GM23248 (cell line): ENCODE measurements at regions not wholly inside any gene's neighbourhood (a gene's known extent, or its start where the extent isn't known, plus 50 kb on each side); places are given as distances from the start of the nearest gene placed in this dataset.

Experiments used
- DNase-seq: peaks from one replicate; pipeline ENCODE4 v3.0.0-alpha.2; 2015
- H2AFZ ChIP-seq: fragments of 200-600 bp; sonication (generic); 2 replicates; pipeline ENCODE4 v1.6.1; 2016; ENCODE audit warnings: antibody characterized with exemption
- H3F3A ChIP-seq: fragments of 200-600 bp; sonication (generic); 2 replicates; pipeline ENCODE4 v1.6.1; 2016; ENCODE audit warnings: mild to moderate bottlenecking, antibody characterized with exemption, mixed run types; ENCODE audit not compliant: insufficient read depth
- H3K27ac ChIP-seq: fragments of 200-600 bp; sonication (generic); 2 replicates; pipeline ENCODE4 v1.5.1; 2016; ENCODE audit warnings: mild to moderate bottlenecking
- H3K27me3 ChIP-seq: fragments of 200-600 bp; sonication (generic); replicated peaks from 2 replicates; pipeline ENCODE4 v1.6.1; 2016; ENCODE audit warnings: mild to moderate bottlenecking; ENCODE audit not compliant: insufficient read depth
- H3K36me3 ChIP-seq: fragments of 200-600 bp; sonication (generic); 2 replicates; pipeline ENCODE4 v1.6.1; 2016; ENCODE audit warnings: low read depth, mild to moderate bottlenecking
- H3K4me1 ChIP-seq: fragments of 200-600 bp; sonication (generic); 2 replicates; pipeline ENCODE4 v1.6.1; 2016; ENCODE audit warnings: mild to moderate bottlenecking; ENCODE audit not compliant: insufficient read depth
- H3K4me2 ChIP-seq: fragments of 200-600 bp; sonication (generic); one replicate; pipeline ENCODE4 v1.6.1; 2016; ENCODE audit warnings: mild to moderate bottlenecking; ENCODE audit not compliant: unreplicated experiment
- H3K4me3 ChIP-seq: fragments of 200-600 bp; sonication (generic); 2 replicates; pipeline ENCODE4 v1.5.1; 2016; ENCODE audit warnings: mild to moderate bottlenecking
- H3K79me2 ChIP-seq: fragments of 200-600 bp; sonication (generic); 2 replicates; pipeline ENCODE4 v1.6.1; 2016; ENCODE audit warnings: mild to moderate bottlenecking; ENCODE audit not compliant: insufficient read depth
- H3K9ac ChIP-seq: fragments of 200-600 bp; sonication (generic); 2 replicates; pipeline ENCODE4 v1.6.1; 2016; ENCODE audit warnings: mild to moderate bottlenecking
- H3K9me2 ChIP-seq: fragments of 200-600 bp; sonication (generic); 2 replicates; pipeline ENCODE4 v1.6.1; 2016; ENCODE audit warnings: mixed run types, mild to moderate bottlenecking, moderate library complexity; ENCODE audit not compliant: insufficient read depth
- H3K9me3 ChIP-seq: fragments of 200-600 bp; sonication (generic); one replicate; pipeline ENCODE4 v1.6.1; 2017; ENCODE audit warnings: low read depth
- H4K20me1 ChIP-seq: fragments of 200-600 bp; sonication (generic); 2 replicates; pipeline ENCODE4 v1.6.0; 2016; ENCODE audit not compliant: insufficient read depth
- EZH2 ChIP-seq: fragments of 200-600 bp; sonication (generic); IDR thresholded peaks from 2 replicates; pipeline ENCODE4 v1.6.1; 2018; ENCODE audit warnings: antibody characterized with exemption, mild to moderate bottlenecking; ENCODE audit not compliant: insufficient read depth, poor library complexity, severe bottlenecking
- EZH2phosphoT487 ChIP-seq: fragments of 200-600 bp; sonication (generic); IDR thresholded peaks from 2 replicates; pipeline ENCODE4 v1.6.1; 2018; ENCODE audit warnings: antibody characterized with exemption, moderate library complexity, mild to moderate bottlenecking, low read depth; ENCODE audit not compliant: insufficient read depth
- WGBS, 2 experiments: methylation state at CpG; one replicate each; pipeline ENCODE4 v1.1.6; 2015 to 2017; ENCODE audit warnings: low lambda C conversion rate in 2 of 2, low coverage in 1 of 2; ENCODE audit errors: missing lambda C conversion rate in 2 of 2; 5-methylcytosine and 5-hydroxymethylcytosine counted together
- in situ Hi-C: fragments of 300-500 bp; cut with MboI; formaldehyde crosslinking; loops from 2 replicates; pipeline ENCODE4 v1.15.0; 2020

DNA sequence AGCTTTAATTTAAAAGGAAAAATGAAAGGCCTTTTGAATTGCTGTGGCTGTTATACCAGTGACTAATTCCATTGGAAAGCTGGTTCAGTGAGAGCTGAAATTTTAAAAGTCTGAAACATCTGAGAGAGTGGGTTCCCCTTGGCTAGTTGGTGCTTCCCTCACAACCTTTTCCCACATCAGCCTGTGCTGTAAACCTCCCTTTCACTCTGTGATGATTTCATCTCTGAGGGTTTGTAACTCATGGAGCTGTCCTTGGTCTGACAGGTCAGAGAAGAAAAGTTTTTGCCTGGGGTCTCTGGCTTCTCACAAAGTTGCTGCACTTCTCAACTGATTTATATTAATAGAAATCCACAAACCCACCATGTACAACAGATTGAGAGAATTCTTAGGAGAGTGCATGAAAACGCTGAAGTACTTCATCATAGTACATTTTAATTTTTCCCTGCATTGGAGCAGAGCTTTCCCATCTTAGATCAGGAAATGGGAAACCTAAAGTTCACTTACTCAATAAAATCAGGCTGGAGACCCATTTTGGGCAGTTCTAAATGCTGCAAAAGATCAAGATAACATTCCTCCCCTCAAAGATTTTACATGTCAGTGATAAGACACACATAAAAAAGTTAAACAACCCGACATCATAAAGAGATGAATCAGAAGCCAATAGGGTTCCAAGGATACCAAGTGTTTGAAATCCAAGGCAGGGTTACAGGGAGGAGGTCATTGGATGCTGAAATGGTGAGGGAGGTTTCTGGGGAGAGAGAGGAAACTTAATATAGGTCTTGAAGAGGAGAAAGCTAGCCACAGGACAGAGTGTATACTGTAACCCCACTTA is 157.0 kb upstream of the MKLN1 start:
- peaks cover 14% of the 10 kb centered on the region; the same call in 1 of the 2 replicates for H3F3A ChIP-seq
- no peaks in the 10 kb centered on the region for H3K36me3 ChIP-seq
- no peak overlapping the region for H3K9ac ChIP-seq
- TF ChIP-seq EZH2, result no peak
- TF ChIP-seq EZH2phosphoT487, result no peak
- peaks cover 4% of the 10 kb centered on the region; the same call in 1 of the 2 replicates for H3K9me2 ChIP-seq
- H3K4me3 ChIP-seq, result no peak overlapping the region
- H3K4me1 ChIP-seq, result peaks cover 9% of the 10 kb centered on the region; the same call in 1 of the 2 replicates
- no peak overlapping the region for H3K27ac ChIP-seq
- H3K27me3 ChIP-seq, result no peaks in the 10 kb centered on the region
- H3K79me2 ChIP-seq, result no peaks in the 10 kb centered on the region
- peak; percentile 71 for DNase-seq
- no peak overlapping the region for H2AFZ ChIP-seq
- no peak overlapping the region for H3K4me2 ChIP-seq
- H4K20me1 ChIP-seq, result no peaks in the 10 kb centered on the region
- in situ Hi-C loops, result no loop called here
- H3K9me3 ChIP-seq, result no peaks in the 10 kb centered on the region
- 94 to 98% methylated on average over 2 of the region's 2 CpGs for WGBS, 2 experiments

DNA sequence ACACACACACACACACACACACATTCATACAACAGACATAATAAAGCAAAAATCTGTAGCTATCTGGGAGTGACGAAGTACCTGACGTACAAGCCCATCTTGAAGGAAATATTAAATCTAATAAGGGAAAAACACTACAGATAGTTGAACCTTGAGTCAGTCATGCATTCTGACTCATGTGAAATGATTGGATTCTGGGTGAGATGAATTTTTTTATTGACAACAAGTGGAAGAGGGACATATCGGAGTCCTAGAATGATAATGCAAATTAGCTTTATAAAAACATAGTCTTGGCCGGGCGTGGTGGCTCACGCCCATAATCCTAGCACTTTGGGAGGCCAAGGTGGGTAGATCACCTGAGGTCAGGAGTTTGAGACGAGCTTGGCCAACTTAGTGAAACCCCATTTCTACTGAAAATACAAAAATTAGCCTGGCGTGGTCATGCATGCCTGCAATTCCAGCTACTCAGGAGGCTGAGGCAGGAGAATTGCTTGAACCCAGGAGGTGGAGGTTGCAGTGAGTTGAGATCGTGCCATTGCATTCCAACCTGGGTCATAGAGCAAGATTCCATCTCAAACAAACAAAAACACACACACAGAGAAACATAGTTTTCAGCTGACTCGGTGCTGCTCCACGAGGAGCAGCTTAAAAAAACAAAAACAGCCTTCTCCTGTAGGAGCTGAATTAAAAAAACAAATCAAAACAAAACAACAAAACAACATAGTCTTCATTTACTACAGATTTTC is 154.4 kb upstream of the MKLN1 start:
- no peaks in the 10 kb centered on the region for H3K9me3 ChIP-seq

GRCh38 chr7:131174391-131174790 is 153.3 kb upstream of the MKLN1 start:
- H3K4me3 ChIP-seq, result no peak overlapping the region
- no peak overlapping the region for H3K9ac ChIP-seq
- no peaks in the 10 kb centered on the region for H3K79me2 ChIP-seq
- TF ChIP-seq EZH2phosphoT487 (no peak), EZH2 (no peak)
- DNase-seq, result no peak
- peaks cover 9% of the 10 kb centered on the region; the same call in 1 of the 2 replicates for H3K4me1 ChIP-seq
- in situ Hi-C loops, result no loop called here
- H3K36me3 ChIP-seq, result no peaks in the 10 kb centered on the region
- no peak overlapping the region for H3K27ac ChIP-seq
- H3K9me3 ChIP-seq, result no peaks in the 10 kb centered on the region
- H3K27me3 ChIP-seq, result no peaks in the 10 kb centered on the region
- H2AFZ ChIP-seq, result no peak overlapping the region
- peaks cover 14% of the 10 kb centered on the region; the same call in 1 of the 2 replicates for H3F3A ChIP-seq
- 78 to 79% methylated on average over 5 of the region's 5 CpGs for WGBS, 2 experiments
- peaks cover 4% of the 10 kb centered on the region; the same call in 1 of the 2 replicates for H3K9me2 ChIP-seq
- H3K4me2 ChIP-seq, result no peak overlapping the region
- H4K20me1 ChIP-seq, result no peaks in the 10 kb centered on the region

More for the DNA sequence above, 154.4 kb upstream of the MKLN1 start:
- in situ Hi-C loops, result no loop called here
- DNase-seq, result peak; percentile 59
- Histone ChIP-seq H3K36me3 (no peaks in the 10 kb centered on the region), H3K4me3 (no peak overlapping the region), H2AFZ (no peak overlapping the region), H3K9me2 (peaks cover 4% of the 10 kb centered on the region; the same call in 1 of the 2 replicates), H3K9ac (no peak overlapping the region), H3F3A (peaks cover 14% of the 10 kb centered on the region; the same call in 1 of the 2 replicates), H3K79me2 (no peaks in the 10 kb centered on the region), H3K27me3 (no peaks in the 10 kb centered on the region), H3K27ac (no peak overlapping the region), H3K4me1 (peaks cover 9% of the 10 kb centered on the region; the same call in 1 of the 2 replicates), H4K20me1 (no peaks in the 10 kb centered on the region), H3K4me2 (no peak overlapping the region)
- 68 to 71% methylated on average over 11 of the region's 11 CpGs for WGBS, 2 experiments
- TF ChIP-seq EZH2 (no peak), EZH2phosphoT487 (no peak)

DNA sequence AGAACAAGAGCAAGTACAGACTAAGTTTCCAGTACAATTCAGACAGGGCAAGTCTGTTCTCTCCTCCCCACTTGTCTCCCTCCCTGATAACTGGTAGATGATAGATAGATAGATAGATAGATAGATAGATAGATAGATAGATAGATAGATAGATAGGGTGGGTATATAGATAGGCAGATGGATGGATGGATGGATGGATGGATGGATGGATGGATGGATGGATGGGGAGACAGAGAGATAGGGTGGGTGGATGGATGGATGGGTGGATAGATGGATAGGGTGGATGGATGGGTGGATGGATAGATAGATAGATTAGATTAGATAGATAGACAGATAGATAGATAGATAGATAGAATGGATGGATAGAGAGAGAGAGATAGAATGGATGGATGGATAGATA is 152.8 kb upstream of the MKLN1 start:
- Histone ChIP-seq H3K27ac (no peak overlapping the region), H3K36me3 (no peaks in the 10 kb centered on the region), H3K4me3 (no peak overlapping the region), H3K4me2 (no peak overlapping the region), H2AFZ (no peak overlapping the region), H4K20me1 (no peaks in the 10 kb centered on the region), H3K27me3 (no peaks in the 10 kb centered on the region), H3K79me2 (no peaks in the 10 kb centered on the region), H3K9me3 (no peaks in the 10 kb centered on the region), H3F3A (peaks cover 12% of the 10 kb centered on the region; the same call in 1 of the 2 replicates), H3K9me2 (peaks cover 4% of the 10 kb centered on the region; the same call in 1 of the 2 replicates), H3K9ac (no peak overlapping the region), H3K4me1 (peaks cover 9% of the 10 kb centered on the region; the same call in 1 of the 2 replicates)
- in situ Hi-C loops, result no loop called here
- TF ChIP-seq EZH2, result no peak
- TF ChIP-seq EZH2phosphoT487, result no peak
- DNase-seq, result no peak
